ENCODE measurements at regions not wholly inside any gene's neighbourhood (a gene's known extent, or its start where the extent isn't known, plus 50 kb on each side); places are given as distances from the start of the nearest gene placed in this dataset.

GRCh38 chr5:44641820-44642219, 166.9 kb upstream of the MRPS30 start:
- no peak for TF ChIP-seq TAF1 (IDR thresholded peaks at IDR 0.05; ENCODE audit: low read depth)
- no peak for TF ChIP-seq USF1 (IDR thresholded peaks at IDR 0.05)
- TF ChIP-seq NFIC (IDR thresholded peaks at IDR 0.05) = no peak
- TF ChIP-seq MAX (IDR thresholded peaks at IDR 0.05) = no peak
- TF ChIP-seq CEBPB (IDR thresholded peaks at IDR 0.05) = no peak
- TF ChIP-seq, protein P1, sequence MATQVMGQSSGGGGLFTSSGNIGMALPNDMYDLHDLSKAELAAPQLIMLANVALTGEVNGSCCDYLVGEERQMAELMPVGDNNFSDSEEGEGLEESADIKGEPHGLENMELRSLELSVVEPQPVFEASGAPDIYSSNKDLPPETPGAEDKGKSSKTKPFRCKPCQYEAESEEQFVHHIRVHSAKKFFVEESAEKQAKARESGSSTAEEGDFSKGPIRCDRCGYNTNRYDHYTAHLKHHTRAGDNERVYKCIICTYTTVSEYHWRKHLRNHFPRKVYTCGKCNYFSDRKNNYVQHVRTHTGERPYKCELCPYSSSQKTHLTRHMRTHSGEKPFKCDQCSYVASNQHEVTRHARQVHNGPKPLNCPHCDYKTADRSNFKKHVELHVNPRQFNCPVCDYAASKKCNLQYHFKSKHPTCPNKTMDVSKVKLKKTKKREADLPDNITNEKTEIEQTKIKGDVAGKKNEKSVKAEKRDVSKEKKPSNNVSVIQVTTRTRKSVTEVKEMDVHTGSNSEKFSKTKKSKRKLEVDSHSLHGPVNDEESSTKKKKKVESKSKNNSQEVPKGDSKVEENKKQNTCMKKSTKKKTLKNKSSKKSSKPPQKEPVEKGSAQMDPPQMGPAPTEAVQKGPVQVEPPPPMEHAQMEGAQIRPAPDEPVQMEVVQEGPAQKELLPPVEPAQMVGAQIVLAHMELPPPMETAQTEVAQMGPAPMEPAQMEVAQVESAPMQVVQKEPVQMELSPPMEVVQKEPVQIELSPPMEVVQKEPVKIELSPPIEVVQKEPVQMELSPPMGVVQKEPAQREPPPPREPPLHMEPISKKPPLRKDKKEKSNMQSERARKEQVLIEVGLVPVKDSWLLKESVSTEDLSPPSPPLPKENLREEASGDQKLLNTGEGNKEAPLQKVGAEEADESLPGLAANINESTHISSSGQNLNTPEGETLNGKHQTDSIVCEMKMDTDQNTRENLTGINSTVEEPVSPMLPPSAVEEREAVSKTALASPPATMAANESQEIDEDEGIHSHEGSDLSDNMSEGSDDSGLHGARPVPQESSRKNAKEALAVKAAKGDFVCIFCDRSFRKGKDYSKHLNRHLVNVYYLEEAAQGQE (IDR thresholded peaks at IDR 0.05; ENCODE audit: low read depth) = no peak
- TF ChIP-seq CREB1 (IDR thresholded peaks at IDR 0.05; ENCODE audit: low read depth) = no peak
- no peak for TF ChIP-seq EP300 (IDR thresholded peaks at IDR 0.05; ENCODE audit: borderline replicate concordance)
- no peak for TF ChIP-seq TEAD4 (IDR thresholded peaks at IDR 0.05)
- no peak for TF ChIP-seq RAD21 (IDR thresholded peaks at IDR 0.05; ENCODE audit: low read depth)
- TF ChIP-seq ZBTB7A (IDR thresholded peaks at IDR 0.05; ENCODE audit: low read depth) = no peak
- TF ChIP-seq TCF12 (IDR thresholded peaks at IDR 0.05; ENCODE audit: low read depth) = no peak
- TF ChIP-seq FOXM1 (IDR thresholded peaks at IDR 0.05; ENCODE audit: borderline replicate concordance, low read depth) = no peak
